Neural crest cell (in vitro differentiated cells): ENCODE measurements at regions not wholly inside any gene's neighbourhood (a gene's known extent, or its start where the extent isn't known, plus 50 kb on each side); places are given as distances from the start of the nearest gene placed in this dataset.

Source experiments
- DNase-seq: peaks from one replicate; pipeline ENCODE4 v3.0.0; 2021; ENCODE audit warnings: low read depth, mixed read lengths, low spot score
- H3K27ac Mint-ChIP-seq: one replicate; pipeline ENCODE4 v1.8.0; 2021; ENCODE audit warnings: mild to moderate bottlenecking, mixed read lengths; ENCODE audit not compliant: unreplicated experiment
- H3K27me3 Mint-ChIP-seq: 2 replicates; pipeline ENCODE4 v1.8.0; 2021; ENCODE audit warnings: low read depth, mild to moderate bottlenecking, mixed read lengths
- H3K36me3 Mint-ChIP-seq: 2 replicates; pipeline ENCODE4 v1.8.0; 2021; ENCODE audit warnings: low read depth, mild to moderate bottlenecking, mixed read lengths
- H3K4me1 Mint-ChIP-seq: 2 replicates; pipeline ENCODE4 v1.8.0; 2021; ENCODE audit warnings: mixed read lengths
- H3K4me3 Mint-ChIP-seq: one replicate; pipeline ENCODE4 v1.8.0; 2021; ENCODE audit warnings: mild to moderate bottlenecking, mixed read lengths
- H3K9me3 Mint-ChIP-seq: 2 replicates; pipeline ENCODE4 v1.8.0; 2021; ENCODE audit warnings: mixed read lengths
- TF ChIP-seq, protein P1 (sequence below): fragments of 200-600 bp; sonication (generic); conservative IDR thresholded peaks from 2 replicates; pipeline ENCODE4 v1.5.0; 2021; ENCODE audit warnings: antibody characterized with exemption, mild to moderate bottlenecking

DNA sequence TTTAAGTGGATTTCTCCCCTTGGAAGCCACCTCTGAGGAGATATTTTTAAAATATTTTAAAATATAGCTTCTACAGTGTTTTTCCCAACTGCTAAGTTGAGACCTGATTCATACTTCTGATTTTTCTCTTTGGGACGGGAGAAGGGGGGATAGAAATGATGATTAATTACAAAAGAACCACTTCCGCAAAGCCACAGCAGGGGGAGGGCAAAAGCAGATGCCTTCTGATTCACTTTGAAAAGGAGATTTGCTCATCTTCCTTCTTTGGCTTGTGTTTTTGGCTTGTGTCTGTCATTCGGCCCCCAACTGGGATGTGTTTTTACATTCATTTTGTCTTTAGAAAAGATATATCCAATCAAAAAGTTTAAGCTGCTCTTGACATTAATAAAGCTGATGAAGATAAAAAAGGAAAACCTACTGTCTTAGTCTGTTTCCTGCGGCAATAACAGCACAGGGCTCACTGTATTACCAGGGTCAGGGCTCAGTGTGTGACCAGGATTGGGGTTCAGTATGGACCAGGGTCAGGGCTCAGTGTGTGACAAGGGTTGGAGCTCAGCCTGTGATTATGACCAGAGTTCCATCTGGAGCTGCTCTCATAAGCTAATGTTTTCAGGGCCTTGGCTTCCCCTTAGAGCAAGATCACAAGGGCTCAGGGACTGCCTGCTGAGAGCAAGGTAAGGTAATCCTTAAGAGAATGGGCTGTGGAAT lies 223.2 kb downstream of the MTHFS start:
- no peak overlapping the region for H3K27ac Mint-ChIP-seq
- H3K4me1 Mint-ChIP-seq: no peaks in the 10 kb centered on the region
- TF ChIP-seq, protein P1, sequence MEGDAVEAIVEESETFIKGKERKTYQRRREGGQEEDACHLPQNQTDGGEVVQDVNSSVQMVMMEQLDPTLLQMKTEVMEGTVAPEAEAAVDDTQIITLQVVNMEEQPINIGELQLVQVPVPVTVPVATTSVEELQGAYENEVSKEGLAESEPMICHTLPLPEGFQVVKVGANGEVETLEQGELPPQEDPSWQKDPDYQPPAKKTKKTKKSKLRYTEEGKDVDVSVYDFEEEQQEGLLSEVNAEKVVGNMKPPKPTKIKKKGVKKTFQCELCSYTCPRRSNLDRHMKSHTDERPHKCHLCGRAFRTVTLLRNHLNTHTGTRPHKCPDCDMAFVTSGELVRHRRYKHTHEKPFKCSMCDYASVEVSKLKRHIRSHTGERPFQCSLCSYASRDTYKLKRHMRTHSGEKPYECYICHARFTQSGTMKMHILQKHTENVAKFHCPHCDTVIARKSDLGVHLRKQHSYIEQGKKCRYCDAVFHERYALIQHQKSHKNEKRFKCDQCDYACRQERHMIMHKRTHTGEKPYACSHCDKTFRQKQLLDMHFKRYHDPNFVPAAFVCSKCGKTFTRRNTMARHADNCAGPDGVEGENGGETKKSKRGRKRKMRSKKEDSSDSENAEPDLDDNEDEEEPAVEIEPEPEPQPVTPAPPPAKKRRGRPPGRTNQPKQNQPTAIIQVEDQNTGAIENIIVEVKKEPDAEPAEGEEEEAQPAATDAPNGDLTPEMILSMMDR: no peak
- DNase-seq: no peak
- peaks cover 7% of the 10 kb centered on the region for H3K27me3 Mint-ChIP-seq
- H3K9me3 Mint-ChIP-seq: peaks cover 10% of the 10 kb centered on the region
- H3K4me3 Mint-ChIP-seq: no peak overlapping the region
- no peaks in the 10 kb centered on the region for H3K36me3 Mint-ChIP-seq

GRCh38 chr15:79674124-79674465 lies 222.7 kb downstream of the MTHFS start:
- TF ChIP-seq, protein P1: no peak
- no peak overlapping the region for H3K27ac Mint-ChIP-seq
- H3K4me1 Mint-ChIP-seq: no peaks in the 10 kb centered on the region
- H3K36me3 Mint-ChIP-seq: no peaks in the 10 kb centered on the region
- peaks cover 10% of the 10 kb centered on the region for H3K9me3 Mint-ChIP-seq
- H3K27me3 Mint-ChIP-seq: peaks cover 7% of the 10 kb centered on the region
- no peak overlapping the region for H3K4me3 Mint-ChIP-seq
- DNase-seq: no peak

DNA sequence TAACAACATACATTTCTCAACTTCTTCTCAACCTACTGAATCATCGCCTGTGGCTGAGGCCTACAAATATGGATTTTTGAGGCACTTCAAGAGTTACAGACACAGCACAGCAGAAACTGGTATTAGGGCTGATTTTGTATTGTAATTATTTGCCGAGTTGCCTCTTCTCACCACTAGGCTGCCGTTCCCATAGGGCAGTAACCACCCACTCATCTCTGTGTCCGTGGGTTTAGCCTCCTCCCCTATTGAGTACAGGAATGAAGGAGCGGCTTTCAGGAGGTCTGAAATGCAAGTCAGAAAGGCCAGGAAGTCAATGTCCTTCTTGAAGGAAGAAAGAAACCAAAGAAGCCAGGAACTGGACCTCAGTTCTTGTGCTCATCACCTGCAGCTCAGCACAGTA lies 220.8 kb downstream of the MTHFS start:
- DNase-seq: no peak
- Mint-ChIP-seq H3K27ac (no peak overlapping the region), H3K4me1 (peaks cover 10% of the 10 kb centered on the region), H3K36me3 (no peaks in the 10 kb centered on the region), H3K9me3 (peaks cover 4% of the 10 kb centered on the region), H3K27me3 (peaks cover 7% of the 10 kb centered on the region), H3K4me3 (no peak overlapping the region)
- TF ChIP-seq, protein P1: peak; percentile 27

GRCh38 chr15:79676621-79677020 lies 220.2 kb downstream of the MTHFS start:
- no peak for DNase-seq
- Mint-ChIP-seq H3K27ac (no peak overlapping the region), H3K36me3 (no peaks in the 10 kb centered on the region), H3K4me1 (peaks cover 13% of the 10 kb centered on the region), H3K27me3 (peaks cover 7% of the 10 kb centered on the region), H3K4me3 (no peak overlapping the region), H3K9me3 (peaks cover 4% of the 10 kb centered on the region)
- TF ChIP-seq, protein P1: no peak

DNA sequence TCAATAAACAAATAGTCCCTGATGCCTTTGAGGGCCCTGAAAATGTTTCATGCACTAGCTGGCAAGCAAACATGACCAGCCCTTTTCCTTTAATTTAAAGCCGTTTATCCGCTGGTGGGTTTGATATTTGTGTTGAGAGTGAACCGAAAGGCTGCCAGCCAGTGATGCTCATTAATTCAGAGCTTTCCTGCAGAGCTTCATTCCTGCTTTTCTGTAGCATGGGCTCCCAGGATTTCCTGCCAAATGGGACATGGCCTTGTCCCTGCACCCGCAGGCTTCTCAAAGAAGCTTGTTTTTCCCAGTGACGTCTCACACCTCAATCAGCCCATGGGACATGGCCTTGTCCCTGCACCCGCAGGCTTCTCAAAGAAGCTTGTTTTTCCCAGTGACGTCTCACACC lies 219.6 kb downstream of the MTHFS start:
- Mint-ChIP-seq H3K9me3 (peaks cover 4% of the 10 kb centered on the region), H3K27ac (no peak overlapping the region), H3K4me1 (peaks cover 13% of the 10 kb centered on the region), H3K36me3 (no peaks in the 10 kb centered on the region), H3K27me3 (peaks cover 7% of the 10 kb centered on the region), H3K4me3 (no peak overlapping the region)
- no peak for DNase-seq
- TF ChIP-seq, protein P1: no peak
